Cerebellar nuclear complex (tissue), 1 donor: ENCODE measurements at regions not wholly inside any gene's neighbourhood (a gene's known extent, or its start where the extent isn't known, plus 50 kb on each side); places are given as distances from the start of the nearest gene placed in this dataset.
"Not testable (repeated sequence)": the region's sequence is repeated elsewhere in the genome, so short reads cannot be mapped to it uniquely, and the experiment has no call there.

Experiments
- DNase-seq, 2 experiments: peaks; one replicate each; lab custom pipeline; 2025; lab: John Stamatoyannopoulos, UW

DNA sequence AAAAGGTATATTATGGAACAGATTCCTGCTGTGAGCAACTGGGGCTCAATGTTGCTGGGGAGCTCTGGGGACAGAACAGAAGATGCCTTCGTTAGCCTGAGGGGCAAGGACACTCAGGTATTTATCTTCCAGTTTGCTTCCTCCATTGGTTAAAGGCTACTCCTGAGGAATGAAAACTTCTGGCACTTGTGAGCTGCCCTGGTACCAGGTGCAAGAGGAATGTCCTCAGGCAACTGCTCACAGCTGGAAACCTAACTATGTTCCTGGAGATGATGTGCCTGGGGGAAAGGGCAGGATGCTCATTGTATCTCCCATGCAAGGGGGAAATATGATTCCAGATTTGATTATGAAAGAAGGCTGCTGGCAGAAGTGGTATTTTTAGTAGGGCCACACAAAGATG lies 54.0 kb upstream of the BBX start:
- no peak for DNase-seq

GRCh38 chr3:107470496-107470895 lies 52.3 kb upstream of the BBX start:
- DNase-seq, result not testable (repeated sequence)
